HTR-8/SVneo (cell line): ENCODE measurements at regions not wholly inside any gene's neighbourhood (a gene's known extent, or its start where the extent isn't known, plus 50 kb on each side); places are given as distances from the start of the nearest gene placed in this dataset.
A peak's percentile ranks its signal among the peaks of the same experiment; 100 is the strongest.

Experiments used
- DNase-seq: peaks from one replicate; pipeline ENCODE4 v3.0.0; 2011; ENCODE audit warnings: low spot score, mixed read lengths; ENCODE audit not compliant: insufficient read length
- FAIRE-seq: peaks from 2 replicates; lab custom pipeline; 2011; peaks lifted over from hg19 to GRCh38; lab: Jason Lieb, UNC

DNA sequence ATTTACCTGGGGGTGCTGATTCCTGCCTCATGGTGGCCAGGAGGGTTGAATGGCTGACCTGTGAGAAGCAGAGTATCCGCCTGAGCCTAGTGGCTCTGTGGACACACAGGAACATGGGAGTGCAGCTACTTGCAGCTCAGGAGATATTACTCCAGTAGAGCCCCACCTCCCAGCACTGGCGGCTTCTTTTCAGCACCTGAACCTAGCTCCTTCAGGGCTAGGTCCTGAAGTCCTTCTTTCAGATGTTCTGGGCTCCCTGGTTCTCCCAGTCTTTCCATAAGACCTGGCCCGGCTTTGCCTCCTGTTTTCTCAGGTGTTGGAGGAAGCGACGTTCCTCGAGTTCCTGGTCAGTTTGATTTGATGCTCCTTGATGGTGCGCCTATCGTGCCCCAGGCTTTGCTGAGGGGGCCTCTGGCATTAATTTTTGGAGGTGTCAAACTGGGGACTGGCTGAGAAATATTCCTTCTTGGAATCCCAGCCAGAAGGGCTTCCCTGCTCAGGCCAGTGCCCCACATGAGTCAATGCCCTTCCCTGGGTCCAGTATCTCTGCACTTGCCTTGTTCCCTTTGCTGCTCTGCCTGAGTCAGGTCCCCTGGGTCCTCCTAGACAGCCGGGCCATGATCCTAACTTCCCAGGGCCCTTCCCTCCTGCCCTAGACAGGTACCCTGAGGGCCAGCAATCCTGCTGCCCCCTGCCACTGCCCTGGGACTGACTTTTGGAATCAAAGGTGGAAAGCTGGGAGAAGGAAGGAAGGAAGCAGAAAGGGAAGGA is 110.7 kb upstream of the HAAO start:
- DNase-seq, result no peak

DNA sequence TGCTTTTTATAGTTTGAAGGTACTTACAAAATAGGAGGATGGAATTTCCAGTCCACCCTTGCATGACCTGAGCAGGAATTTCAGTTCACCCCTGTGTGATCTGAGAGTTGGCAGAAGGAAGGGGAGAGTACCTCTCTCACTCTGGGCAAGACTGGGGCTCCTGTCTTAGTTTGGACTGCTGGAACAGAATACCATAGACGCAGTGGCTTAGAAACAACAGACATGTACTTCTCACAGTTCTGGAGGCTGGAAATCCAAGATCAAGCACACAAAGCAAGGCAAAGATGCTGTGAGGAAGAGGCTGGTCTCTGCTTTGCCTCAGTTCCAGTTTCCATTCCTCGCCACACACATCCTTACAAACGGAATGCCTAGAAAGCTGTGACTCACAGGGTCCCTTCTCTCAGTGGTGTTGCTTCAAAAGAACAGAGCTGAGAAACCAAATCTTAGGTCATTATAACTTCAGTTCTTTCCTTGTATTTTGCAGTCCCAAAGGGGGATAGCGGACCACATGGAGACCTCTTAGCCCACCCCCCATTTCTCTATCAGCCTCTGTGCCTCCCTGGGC is 108.8 kb upstream of the HAAO start:
- no peak for FAIRE-seq
- no peak for DNase-seq

More for the DNA sequence above, 110.7 kb upstream of the HAAO start:
- FAIRE-seq, result no peak

DNA sequence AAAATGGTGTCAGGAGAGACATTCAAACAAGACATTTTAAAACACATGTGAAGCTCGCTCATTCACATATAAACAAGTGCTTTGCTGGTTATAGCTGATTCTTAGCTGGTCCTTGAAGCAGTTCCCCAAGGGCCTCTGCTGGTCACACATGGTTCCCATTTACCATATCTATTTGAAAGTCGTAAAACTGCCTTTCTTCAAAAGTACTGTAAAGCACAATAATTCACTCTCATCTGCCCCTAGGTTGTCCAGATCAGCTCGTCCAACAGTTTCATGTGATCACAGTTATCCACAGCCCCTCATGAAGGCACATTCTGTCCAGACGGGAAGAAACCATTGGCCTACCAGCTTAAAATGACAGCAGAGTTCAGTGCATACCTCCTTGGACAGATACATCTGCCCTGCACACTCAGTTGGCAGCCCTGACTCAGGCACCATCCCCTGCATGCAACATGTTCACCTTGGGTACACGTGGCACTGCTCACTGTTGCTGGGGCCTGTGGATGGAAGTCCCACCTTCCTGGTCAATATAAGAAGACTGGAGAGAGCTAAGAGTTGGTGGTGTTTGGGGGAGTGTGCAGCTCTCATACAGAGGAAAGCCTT is 108.0 kb upstream of the HAAO start:
- FAIRE-seq (peak; percentile 80), DNase-seq (no peak)

DNA sequence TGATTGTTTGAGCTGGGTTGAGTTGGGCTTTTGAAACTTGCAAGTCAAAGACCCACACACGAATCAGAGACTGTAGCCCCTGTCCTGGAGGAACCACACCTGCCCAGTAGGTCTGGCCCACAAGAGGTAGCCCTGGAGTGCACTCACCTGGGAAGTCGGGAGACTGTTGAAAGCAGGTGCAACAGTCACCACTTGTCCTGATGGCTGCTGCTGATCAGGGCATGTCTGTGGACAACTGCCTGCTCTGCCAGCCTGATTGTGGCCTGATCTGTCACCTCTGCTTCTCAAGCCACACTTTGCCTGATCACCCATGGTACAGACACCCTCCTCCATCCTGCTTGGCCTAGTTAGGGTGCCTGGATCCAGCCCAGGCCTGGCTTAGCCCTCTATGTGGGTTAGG is 105.0 kb upstream of the HAAO start:
- FAIRE-seq, result no peak

DNA sequence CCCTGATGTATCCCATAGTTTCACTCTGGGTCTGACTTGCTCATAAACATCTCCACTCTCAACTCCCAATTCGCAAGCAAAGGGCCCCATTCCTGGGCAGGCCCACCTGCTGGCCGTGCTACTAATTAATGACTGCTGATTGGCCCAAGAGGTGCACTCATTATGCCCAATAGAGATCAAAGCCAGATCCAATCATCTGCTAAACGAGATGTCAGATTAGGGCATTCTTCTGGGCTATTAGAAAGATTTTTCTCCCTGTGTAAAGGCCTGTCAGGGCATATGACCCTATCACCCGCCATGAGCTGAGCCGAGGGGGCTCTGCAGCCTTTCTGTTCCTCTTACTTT is 103.4 kb upstream of the HAAO start:
- DNase-seq (no peak), FAIRE-seq (no peak)

More for the DNA sequence above, 105.0 kb upstream of the HAAO start:
- no peak for DNase-seq

DNA sequence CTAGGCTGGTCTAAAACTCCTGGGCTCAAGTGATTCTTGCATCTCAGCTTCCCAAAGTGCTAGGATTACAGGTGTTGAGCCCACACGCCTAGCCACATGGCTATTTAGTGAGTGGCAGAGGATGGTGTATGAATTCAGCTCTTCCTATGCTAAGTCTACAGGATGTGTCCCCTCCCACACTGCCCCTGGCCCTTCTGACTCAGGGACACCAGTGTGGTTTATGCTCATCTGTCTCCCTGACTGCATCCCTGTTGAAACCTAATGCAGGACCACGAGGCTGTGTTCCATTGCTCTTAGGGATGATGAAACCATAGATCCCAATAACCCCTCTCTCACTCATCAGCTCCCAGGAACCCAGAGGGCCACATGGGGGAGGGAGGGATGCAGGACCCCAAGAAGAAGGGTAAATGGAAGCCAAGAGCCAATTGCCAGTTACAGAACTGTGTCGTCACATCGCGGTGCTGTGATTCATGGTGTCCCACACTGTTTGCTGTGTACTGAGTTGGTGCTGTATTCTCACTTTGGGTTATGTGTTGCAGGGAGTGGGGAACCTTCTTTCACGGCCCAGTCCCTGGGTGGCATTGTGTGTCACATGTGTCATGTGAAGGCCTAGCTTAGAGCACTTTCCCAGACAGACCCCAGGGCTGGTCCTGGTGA is 102.9 kb upstream of the HAAO start:
- FAIRE-seq (peak; percentile 13), DNase-seq (no peak)

DNA sequence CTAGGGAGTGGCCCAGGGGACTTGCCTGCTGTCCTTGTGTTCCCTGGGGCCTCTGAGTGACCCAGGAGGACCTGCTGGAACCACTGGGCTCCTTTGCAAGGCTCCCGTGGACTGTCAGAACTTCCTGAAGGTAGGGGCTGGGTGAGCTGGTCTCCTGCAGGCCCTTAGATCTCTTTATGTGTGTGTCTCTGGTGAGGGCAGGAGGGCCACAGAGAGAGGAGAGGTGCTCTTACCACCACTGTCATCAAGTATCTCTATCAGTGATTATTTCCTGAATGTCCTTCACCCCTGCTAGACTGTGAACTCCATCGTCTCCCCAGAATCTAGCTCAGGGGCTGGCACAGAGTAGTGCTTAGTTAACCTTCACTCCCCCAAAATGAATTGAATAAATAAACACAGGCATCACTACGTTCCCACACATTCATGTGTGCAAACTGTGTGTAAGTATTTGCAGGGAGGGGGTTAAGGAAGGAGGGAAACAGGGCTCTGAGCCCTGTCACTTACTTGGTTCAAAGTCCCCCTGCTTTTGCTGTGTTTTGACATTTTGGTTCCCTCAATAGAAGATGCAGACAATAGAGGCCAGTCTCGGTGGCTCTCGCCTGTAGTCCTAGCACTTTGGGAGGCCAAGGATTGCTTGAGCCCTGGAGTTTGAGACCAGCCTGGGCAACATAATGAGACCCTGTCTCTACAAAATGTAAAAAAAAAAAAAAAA is 100.8 kb upstream of the HAAO start:
- DNase-seq, result no peak
- no peak for FAIRE-seq

DNA sequence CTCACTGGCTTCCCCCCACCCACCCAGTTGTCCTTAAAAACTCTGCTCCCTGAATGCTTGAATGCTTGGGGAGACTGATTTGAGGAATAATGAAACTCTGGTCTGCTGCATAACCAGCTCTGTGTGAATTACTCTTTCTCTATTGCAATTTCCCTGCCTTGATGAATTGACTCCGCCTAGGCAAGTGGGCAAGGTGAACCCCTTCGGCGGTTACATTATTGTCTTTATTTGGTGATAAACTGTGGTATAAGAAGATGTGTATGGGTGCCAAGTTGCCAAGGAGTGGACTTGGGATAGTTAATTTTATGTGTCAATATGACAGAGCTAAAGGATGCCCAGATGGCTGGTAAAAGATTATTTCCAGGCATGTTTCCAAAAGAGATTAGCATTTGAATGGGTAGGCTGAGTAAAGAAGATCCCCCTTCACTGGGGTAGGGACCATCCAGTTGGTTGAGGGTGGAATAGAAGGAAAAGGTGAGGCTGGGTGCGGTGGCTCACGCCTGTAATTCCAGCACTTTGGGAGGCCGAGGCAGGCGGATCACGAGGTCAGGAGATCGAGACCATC is 98.5 kb upstream of the HAAO start:
- FAIRE-seq, result no peak
- no peak for DNase-seq

DNA sequence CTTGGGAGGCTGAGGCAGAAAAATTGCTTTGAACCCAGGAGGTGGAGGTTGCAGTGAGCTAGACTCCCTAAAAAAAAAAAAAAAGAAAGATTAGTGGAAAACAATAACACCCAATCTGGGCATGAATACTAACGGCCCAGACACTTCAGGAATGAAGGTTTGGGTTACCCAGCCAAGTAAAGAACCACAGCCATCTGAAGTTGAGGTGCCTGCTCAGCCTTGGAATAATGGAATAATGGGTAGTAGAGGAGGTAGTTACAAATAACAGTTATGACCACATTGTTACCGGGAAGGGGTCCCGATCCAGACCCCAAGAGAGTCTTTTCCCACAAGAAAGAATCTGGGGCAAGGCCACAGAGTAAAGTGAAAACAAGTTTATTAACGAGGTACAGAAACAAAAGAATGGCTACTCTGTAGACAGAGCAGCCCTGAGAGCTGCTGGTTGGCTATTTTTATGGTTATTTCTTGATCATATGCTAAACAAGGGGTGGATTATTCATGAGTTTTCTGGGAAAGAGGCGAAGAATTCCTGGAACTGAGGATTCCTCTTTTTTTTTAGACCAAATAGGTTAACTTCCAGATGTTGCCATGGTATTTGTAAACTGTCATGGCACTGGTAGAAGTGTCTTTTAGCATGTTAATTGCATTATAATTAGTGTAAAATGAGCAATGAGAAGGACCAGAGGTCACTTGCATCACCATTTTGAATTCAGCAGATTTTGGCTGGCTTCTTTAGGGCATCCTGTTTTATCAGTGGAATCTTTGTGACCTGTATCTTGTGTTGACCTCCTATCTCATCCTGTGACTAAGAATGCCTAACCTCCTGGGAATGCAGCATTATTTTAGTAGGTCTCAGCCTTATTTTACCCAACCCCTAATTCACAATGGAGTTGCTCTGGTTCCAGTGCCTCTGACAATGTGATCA is 96.2 kb upstream of the HAAO start:
- no peak for FAIRE-seq
- DNase-seq, result no peak

DNA sequence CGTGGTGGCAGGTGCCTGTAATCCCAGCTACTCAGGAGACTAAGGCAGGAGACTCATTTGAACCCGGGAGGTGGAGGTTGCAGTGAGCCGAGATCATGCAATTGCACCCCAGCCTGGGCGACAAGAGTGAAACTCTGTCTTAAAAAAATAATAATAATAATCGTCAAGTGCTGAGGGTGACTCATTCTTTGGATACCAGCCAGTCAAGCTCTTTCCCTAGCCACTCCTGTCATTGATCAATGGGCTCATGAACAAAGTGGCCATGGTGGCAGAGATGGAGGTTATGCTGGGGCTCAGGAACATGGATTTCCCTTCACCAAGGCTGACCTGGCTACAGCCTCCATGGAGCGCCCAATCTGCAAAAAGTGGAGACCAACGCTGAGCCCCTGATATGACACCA is 94.5 kb upstream of the HAAO start:
- no peak for FAIRE-seq
- DNase-seq, result no peak

DNA sequence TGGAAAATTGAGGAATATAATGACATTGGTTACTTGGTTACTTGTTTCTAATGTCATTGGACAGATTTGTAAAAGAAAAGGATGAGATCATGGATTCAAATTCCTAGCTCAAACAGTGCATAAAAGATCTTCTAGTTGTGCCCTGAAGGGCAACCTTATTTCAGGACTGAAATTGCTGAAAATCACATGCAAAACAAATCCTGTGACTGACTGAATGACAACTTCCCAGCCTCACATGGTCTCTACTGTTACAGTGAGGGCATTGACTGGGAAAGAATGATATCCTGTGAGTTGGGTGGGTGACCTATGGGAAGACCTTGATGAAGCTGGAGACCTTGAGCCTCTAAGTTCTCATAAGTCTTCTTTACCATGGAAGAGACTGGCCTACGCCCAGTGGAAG is 90.4 kb upstream of the HAAO start:
- DNase-seq (no peak), FAIRE-seq (no peak)

DNA sequence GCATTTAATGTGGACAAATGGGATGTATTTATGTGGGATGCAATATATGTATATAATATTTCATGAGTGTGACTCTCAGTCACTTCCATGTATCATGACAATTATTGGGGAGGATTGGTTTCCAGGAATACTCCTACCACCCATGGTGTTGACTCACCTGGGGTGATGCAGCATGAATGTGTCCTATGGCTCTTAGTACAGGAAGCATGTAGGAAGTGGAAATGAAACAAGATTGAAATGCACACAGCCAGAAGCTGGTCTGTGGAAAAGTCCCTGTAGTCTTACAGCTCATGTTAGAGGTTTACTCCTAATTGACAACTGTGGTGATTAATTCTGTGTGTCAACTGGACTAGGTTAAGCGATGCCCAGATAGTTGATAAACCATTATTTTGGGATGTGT is 89.3 kb upstream of the HAAO start:
- DNase-seq (no peak), FAIRE-seq (no peak)

DNA sequence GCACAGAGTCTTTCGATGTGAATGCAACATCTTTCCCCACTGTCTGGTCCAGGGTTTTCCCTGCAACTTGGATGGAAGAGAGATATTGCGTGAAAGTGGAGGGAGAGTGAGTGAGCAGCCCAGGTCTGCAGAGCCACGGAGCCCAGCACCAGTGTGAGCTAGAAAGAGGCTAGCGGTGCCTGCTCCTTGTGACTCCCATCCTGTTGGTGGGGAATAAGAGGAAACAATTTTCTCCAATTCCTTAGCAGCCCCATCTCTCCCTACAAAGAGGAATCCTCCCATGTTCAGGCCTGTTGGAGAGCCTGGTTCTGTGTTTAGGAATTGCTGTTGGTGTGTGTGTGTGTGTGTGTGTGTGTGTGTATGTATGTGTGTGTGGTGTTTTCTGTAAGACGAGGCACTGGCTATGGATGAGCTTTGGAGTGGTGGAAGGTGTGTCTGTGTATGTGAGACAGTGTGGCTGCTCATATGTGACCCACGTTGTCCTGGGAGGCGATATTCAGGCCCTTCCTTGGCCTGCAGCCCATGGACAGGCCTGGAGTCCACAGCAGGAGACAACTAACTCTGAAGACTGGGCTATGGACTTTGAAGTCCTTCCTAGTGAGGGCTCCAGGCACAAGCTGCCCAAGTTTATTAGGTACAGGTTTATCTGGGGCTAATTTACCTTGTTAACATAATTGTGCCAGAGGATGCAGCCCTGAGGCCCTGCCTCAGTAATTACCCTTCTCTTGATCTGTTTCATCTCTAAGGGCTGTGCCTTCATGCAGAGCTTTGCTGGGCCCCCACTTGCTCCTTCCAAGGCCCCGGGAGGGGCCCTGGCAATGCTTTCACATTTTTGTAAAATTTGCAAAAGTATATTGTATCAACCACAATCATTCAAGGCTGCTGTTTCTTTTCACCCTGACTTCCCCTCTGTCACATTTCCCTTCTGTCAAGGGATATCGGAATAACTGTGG is 88.6 kb upstream of the HAAO start:
- FAIRE-seq (no peak), DNase-seq (no peak)

DNA sequence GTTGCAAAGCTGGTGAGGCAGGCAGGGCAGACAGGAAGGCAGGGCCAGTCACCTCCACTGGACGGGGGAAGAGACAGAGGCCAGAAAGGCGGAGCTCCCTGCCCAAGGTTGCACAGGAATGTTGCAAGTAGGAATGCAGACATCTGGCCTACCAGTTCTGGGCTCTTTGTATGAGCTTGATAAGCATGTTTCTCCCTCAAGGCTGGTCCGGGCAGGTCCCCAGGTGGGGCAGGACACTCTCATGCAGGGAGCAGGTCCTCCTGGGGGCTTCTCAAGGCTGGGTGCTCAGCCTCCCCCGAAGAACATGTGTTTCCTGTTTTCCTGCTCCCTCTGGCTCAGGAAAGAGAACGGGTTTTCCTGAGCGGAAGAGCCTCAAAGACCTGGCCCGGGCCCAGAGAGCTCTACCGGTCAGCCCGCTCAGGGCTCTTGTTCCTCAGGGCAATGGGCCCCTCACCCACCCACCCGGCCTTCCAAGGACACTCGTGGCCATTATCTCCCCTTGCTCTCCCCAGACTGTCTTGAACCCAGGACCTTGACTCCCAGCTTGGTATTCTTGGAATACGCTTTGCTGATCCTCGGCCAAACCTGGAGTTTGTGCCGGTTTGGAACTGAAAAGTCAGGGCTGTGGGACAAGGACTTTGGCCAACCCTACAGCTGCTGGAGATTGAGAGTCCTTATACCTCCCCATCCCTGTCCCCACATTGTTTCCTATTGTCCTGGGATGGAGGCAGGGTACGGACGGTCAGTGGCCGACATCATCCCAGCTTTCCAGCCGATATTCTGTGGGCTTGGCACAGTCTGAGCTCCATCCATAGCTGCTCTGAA is 87.7 kb upstream of the HAAO start:
- no peak for FAIRE-seq
- no peak for DNase-seq

DNA sequence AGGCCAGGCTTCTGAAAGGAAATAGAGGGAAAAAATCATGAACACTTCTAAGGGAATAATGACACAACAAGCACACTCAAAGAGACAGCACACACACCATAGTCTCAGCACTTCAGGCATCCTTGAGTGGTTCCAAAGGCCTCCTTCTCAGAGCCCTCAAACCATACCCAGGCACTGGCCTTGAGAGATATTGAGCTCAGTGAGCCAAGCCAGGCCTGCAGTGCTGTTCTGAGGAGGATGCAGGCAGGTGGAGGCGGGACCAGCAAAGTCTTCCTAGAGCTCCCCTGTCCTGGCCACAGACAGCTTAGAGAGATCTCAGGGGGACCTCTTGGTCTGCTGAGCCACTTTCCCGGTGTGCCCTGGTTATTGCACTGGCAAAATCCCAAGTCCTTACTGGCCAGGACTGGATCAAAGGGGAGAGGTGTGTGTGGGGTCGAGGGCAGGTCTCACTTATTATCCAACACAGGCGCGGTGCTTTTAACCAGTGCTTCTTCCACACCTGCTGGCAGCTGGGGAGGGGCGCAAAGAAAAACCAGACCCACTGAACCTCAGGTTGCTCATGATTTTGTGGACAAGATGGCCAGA is 86.8 kb upstream of the HAAO start:
- DNase-seq, result no peak
- no peak for FAIRE-seq

DNA sequence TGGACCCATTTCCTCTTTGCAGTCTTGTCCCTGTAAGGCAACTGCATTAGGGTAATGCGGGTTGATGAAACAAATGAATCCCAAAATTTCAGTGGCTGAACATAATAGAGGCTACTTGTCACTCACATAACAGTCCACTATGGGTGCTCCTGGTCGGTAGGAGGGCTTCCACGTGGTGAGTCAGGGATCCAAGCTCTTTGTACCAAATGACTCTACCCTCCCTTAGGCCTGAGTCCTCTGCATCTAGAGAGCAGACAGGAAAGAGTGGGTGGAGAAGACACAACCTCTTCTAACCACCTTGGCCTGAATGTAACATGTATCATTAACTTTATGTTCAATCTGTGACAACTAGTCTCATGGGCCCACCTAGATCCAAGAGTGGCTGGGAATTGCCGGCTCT is 86.2 kb upstream of the HAAO start:
- no peak for FAIRE-seq

DNA sequence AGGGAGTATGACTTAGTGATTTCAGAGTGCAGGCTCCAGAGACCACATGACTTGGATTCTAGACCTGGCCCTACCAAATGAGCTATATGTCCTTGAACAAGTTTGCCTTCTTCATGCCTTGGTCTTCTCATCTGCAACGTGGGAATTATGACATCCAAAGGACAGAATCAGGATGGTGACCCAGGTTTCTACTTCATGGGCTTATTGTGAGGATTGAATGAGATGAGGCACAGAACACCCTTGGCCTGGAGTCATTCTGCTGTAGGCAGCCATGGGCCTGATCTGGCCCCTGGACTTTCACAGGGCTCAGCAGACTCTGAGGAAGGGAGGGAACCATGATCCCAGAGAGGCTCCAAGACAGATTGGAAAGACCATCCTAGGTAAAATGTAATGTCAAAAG is 85.6 kb upstream of the HAAO start:
- FAIRE-seq, result no peak
- no peak for DNase-seq

More for the DNA sequence above, 86.2 kb upstream of the HAAO start:
- DNase-seq, result no peak
